ENCODE measurements at regions not wholly inside any gene's neighbourhood (a gene's known extent, or its start where the extent isn't known, plus 50 kb on each side); places are given as distances from the start of the nearest gene placed in this dataset.

GRCh38 chr5:97854871-97855762 lies 672.1 kb upstream of the RIOK2 start:
- DNase-seq: no peak

DNA sequence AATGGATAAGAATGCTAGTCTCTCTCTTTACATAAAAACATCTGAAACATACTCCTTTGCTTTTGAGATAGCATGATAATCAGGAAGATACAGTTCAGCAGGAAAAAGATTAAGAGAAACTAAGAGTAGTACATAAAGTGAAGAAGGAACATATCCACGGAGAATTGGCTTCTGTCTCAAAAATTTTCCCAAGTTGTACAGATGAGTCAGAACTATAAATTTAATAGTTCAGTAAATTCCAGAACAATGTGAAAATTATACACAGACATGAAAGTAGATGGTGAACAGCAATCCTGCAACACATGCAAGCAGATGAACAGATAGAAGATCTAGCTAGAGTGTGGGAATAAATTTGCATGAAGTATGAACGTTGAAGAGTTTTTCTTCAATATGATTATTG lies 691.4 kb upstream of the RIOK2 start:
- DNase-seq: no peak

DNA sequence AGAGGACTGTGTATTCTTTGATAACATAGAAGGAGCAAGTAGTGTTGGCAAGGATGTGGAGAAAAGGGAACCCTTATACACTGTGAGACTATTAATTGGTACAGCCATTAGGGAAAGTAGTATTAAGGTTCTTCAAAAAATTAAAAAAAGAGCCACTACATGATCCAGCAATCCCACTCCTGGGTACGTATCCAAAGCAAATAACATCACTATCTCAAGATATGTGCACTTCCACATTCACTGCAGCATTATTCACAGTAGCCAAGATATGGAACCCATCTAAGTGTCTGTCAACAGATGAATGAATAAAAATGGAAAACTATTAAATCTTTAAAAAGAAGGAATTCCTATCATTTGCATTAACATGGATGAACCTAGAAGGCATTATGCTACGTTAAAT lies 693.2 kb upstream of the RIOK2 start:
- DNase-seq: no peak

GRCh38 chr5:97877588-97877987 lies 694.5 kb upstream of the RIOK2 start:
- DNase-seq: no peak

DNA sequence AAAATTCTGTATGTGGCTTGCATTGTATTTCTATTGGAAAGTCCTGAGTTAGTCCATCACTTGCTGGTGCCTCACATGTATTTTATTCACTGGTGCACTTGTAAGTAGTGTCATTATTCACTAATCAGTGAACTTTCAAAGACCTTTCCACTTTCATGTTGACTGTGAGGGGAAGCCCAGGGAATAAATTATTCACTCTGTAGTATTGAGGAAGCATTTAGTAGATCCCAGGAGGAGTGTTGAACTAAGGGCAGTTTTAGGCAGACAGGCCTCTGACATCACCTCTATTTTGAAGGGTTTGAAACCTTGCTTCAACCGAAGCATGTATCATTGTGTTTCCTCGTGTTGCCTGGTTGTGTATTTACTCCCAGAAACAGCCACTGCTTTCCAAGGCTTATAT lies 705.4 kb upstream of the RIOK2 start:
- no peak for DNase-seq

DNA sequence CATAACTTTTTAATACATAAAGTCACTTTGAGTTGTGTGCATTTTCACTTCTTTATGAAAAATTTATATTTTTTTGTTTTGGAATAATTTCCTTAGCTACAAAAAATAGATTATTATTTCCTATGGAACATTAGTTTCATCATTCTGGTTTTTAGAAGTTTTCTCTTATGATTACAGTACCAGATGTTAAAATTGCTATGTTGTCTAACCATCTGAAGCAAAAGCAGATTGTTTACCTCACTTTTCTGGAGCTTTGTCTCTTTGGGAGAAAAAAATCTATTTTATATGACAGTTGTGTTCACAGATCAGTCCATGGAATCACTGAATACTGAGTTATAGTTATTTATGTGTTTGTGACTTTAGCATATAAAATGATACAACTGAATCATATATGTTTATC lies 708.9 kb upstream of the RIOK2 start:
- DNase-seq: no peak

DNA sequence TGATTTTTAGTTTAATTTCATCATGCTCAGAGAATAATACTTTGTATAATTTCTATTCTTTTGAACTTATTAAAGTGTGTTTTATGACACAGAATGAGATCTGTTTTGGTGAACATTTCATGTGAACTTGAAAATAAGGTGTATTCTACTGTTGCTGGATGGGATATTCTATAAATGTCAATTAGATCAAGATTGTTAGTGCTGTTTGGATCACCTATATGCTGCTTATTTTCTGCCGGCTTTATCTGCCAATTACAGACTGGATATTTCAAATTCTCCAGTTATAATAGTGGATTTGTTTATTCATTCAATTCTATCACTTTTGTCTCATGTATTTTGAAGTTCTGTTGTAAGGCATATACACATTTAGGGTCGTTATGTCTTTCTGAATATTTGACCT lies 720.7 kb upstream of the RIOK2 start:
- no peak for DNase-seq

DNA sequence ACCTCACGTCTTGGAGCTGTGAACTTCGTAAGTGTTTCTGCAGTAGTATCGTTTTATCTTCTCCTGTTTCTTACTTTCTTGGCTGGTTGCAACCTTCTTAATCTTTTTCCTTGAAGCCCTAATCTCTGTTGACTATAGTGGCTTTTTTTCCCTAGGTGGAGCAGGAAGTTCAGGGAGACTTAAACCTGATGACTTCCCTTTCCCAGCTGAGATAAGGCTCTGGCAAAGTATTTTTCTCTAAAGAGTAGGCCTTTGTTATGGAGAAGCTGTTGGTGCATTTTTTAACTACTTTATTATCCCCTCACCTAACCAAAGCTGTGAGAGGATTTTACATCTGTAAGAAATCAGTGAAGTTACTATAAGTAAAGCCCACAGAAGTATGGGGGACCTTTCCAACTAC lies 723.1 kb upstream of the RIOK2 start:
- DNase-seq: no peak

GRCh38 chr5:97907646-97908400 lies 724.8 kb upstream of the RIOK2 start:
- DNase-seq: no peak

GRCh38 chr5:97909541-97909940 lies 726.5 kb upstream of the RIOK2 start:
- no peak for DNase-seq

DNA sequence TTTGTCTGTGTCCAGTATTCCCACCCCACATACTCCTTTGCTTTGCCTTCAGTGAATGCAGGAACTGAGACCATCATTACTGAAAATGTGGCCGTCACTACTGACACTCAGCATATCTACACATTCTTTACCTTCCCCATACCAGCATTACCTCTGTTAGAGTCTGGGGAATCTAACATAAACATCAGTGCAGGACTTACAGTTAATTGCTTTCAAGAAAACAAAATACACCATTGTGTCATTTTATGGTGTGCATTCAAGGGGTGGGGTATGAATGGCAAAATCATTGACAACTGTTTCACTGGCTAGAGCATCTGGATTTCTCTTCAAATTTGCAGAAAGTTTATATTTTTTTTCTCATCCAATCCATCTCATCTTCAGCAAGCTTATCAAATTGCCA lies 731.4 kb upstream of the RIOK2 start:
- no peak for DNase-seq

GRCh38 chr5:97915106-97915505 lies 732.1 kb upstream of the RIOK2 start:
- DNase-seq: no peak

DNA sequence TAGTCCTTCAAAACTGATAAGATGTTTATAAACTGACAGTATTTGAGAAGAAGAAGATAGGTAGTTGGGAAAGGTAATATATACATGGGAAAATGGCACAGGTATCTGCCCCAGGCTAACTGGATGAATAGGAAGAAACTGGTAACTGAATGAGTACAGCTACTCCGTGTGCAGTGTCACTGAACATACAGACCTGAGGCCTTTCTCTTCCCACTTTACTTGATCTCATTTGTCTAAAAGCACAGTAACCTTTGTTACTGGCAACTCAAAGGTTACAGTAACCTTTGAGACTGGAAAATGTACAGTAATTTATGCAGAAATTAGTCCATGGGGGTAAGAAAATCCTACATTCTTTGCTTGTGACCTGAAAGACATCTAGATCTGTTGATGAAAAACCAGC lies 735.0 kb upstream of the RIOK2 start:
- no peak for DNase-seq

GRCh38 chr5:97918620-97919019 lies 735.6 kb upstream of the RIOK2 start:
- DNase-seq: no peak

GRCh38 chr5:97919719-97920118 lies 736.7 kb upstream of the RIOK2 start:
- DNase-seq: no peak

GRCh38 chr5:97922776-97923175 lies 739.7 kb upstream of the RIOK2 start:
- DNase-seq: no peak

- DNase-seq: no peak
These were observed 740.4 kb upstream of the RIOK2 start for GRCh38 chr5:97923496-97923895.

DNA sequence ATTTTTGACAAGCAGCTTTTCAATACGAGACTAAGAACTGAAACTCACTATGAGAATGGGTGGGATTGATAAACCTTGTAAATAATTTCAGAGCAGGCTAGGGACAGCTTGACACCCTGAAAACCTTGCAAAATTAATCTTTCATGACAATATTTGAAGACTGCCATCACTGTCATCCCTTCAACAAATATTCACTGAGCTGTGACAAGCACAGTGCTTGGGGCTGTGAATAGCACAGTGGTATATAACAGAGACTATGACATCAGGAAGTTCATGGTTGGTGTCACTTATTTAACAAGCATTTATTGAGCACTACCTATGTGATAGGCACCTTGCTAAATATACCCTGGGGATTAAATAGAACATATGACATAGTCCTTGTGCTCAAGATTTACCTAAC lies 741.0 kb upstream of the RIOK2 start:
- no peak for DNase-seq

DNA sequence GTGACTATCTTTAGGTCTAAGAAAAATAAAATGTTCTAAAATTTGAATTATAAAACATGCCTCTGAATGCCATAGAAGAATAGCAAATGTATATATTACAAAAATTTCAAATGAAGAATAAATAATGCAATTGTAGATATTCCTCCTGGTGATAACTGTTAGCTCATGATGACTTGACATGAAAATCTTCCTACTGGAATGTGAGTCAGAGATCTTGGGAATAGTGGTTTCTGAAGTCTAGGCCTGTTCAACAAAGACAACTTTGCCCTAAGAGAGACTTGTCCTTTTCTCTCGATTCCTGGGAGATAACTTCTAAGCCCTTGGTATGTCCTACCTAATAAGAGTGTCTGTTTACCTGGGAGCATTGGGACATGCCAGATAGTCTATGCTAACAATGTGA lies 746.3 kb upstream of the RIOK2 start:
- no peak for DNase-seq

DNA sequence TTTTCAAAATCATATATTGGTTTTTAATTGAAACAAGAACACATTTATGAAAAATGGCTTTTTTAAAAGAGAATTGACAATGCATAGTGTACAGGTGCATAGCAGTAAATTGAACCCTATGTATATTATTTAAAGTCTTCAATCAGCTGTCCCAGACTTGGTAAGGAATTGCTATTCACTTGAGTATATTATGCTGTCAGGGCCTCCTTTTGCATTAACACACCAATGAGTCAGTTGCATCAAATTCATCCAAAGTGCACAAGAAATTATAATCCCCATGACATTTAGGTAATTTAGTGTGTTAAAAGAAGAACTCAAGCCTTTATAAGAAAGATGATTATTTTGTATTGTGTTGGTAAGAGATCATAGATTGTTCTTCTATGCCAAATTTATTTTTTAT lies 748.8 kb upstream of the RIOK2 start:
- DNase-seq: no peak

- no peak for DNase-seq
These were observed 753.2 kb upstream of the RIOK2 start for GRCh38 chr5:97936231-97936630.

DNA sequence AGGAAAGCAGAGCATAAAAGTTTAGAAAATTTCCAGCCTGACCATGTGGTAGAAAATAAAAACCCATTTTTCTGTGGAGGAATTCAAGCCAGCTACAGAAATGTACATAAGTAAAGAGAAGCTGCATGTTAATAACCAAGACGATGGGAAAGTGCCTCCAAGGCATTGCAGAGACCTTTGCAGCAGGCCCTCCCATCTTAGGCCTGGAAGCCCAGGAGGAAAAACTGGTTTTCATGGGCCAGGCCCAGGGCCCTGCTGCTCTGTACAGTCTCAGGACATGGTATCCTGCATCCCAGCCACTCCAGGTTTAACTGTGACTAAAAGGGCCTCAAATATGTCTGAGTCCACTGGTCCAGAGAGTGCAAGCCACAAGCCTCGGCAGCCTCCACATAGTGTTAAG lies 754.8 kb upstream of the RIOK2 start:
- no peak for DNase-seq

DNA sequence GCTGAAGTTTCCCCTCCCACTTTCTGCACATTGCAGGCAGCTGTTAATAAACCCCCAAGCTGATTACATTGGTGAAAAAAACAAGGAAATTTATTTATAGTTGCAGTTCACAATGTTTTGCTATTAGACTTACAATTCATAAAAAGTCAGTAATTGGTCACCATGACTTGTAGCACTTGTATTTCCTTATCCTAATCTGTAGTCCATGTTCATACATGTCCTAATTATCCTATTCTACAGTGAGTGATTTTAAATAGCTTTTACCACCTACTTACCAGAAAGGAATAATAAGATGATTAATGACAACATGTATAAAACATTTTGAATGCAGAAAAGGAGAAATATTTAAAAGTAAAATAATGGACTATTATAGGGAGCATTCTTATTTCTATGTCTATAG lies 760.0 kb upstream of the RIOK2 start:
- no peak for DNase-seq

DNA sequence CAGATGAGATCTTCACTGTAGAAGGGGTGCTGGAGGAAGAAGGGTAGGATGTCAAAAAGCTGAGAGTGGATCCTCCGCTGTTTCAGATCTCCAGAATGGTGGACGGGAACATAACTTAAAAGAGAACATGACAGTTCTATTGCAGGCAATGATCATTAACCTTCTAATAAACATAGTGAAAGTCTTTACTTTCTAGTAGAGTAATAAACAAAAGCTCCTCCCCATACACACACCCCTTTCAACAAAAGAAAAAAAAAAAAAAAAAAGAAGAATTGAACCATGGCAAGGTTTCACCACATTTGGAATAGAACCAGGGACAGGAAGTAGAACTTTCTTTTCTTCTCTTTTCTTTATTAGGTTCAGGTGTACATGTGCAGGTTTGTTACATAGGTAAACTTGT lies 768.1 kb upstream of the RIOK2 start:
- DNase-seq: no peak

GRCh38 chr5:97955450-97955849 lies 772.4 kb upstream of the RIOK2 start:
- no peak for DNase-seq
